ENCODE measurements at regions not wholly inside any gene's neighbourhood (a gene's known extent, or its start where the extent isn't known, plus 50 kb on each side); places are given as distances from the start of the nearest gene placed in this dataset.
"Not testable (repeated sequence)": the region's sequence is repeated elsewhere in the genome, so short reads cannot be mapped to it uniquely, and the experiment has no call there.

DNA sequence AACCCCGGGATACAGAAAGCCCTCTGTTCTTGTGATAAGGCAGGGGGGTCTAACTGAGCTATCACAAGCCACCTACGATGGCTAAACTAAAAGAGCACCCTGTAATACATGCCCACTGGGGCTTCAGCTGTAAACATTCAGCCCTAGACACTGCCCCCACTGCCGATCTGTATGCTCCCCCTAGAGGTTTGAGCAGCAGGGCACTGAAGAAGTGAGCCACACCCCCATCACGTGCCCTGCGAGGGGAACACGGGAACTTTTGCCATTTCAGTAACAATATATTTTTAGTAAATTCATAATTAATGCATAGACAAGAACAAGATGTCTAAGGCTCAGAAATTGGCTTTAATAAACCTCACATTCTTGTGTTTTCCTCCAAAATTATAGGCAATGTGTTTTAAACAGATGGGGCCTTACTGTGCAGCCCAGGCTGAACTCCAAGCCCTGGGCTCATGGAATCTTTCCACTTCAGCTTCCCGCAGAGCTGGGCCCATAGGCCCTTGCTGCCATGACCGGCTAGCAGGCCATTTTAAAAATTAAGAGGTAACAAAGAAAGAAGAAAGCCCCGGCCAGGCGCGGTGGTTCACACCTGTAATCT lies 235.3 kb upstream of the SFRP2 start:
- no peaks in the 10 kb centered on the region for H3K27me3 ChIP-seq (ENCODE audit: low read length)
- H3F3A ChIP-seq (ENCODE audit: insufficient read depth), result no peaks in the 10 kb centered on the region
- H3K4me2 ChIP-seq (ENCODE audit: low read depth, low read length, poor library complexity, severe bottlenecking), result no peak overlapping the region
- H3K27ac ChIP-seq (ENCODE audit: low read depth, low read length), result no peak overlapping the region
- H3K79me2 ChIP-seq (ENCODE audit: insufficient read depth, low read length), result no peaks in the 10 kb centered on the region
- H3K9me3 ChIP-seq (ENCODE audit: insufficient read depth, low read length), result no peaks in the 10 kb centered on the region
- no peak overlapping the region for H3K4me3 ChIP-seq (ENCODE audit: insufficient read depth, low read length, poor library complexity, severe bottlenecking)
- no peak overlapping the region for H2AFZ ChIP-seq (ENCODE audit: low read depth, low read length, severe bottlenecking)
- no peak overlapping the region for H3K9ac ChIP-seq (ENCODE audit: low read length)
- TF ChIP-seq EZH2phosphoT487 (conservative IDR thresholded peaks at IDR 0.05; ENCODE audit: low read length), result no peak
- TF ChIP-seq, protein P1, sequence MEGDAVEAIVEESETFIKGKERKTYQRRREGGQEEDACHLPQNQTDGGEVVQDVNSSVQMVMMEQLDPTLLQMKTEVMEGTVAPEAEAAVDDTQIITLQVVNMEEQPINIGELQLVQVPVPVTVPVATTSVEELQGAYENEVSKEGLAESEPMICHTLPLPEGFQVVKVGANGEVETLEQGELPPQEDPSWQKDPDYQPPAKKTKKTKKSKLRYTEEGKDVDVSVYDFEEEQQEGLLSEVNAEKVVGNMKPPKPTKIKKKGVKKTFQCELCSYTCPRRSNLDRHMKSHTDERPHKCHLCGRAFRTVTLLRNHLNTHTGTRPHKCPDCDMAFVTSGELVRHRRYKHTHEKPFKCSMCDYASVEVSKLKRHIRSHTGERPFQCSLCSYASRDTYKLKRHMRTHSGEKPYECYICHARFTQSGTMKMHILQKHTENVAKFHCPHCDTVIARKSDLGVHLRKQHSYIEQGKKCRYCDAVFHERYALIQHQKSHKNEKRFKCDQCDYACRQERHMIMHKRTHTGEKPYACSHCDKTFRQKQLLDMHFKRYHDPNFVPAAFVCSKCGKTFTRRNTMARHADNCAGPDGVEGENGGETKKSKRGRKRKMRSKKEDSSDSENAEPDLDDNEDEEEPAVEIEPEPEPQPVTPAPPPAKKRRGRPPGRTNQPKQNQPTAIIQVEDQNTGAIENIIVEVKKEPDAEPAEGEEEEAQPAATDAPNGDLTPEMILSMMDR (IDR thresholded peaks at IDR 0.05; ENCODE audit: insufficient read depth, low read length, poor library complexity, severe bottlenecking), result no peak
- no peaks in the 10 kb centered on the region for H3K9me2 ChIP-seq (replicated peaks; ENCODE audit: insufficient read depth, low read length)
- H4K20me1 ChIP-seq (ENCODE audit: low read depth, low read length), result no peaks in the 10 kb centered on the region
- no peaks in the 10 kb centered on the region for H3K36me3 ChIP-seq (ENCODE audit: low read length)

DNA sequence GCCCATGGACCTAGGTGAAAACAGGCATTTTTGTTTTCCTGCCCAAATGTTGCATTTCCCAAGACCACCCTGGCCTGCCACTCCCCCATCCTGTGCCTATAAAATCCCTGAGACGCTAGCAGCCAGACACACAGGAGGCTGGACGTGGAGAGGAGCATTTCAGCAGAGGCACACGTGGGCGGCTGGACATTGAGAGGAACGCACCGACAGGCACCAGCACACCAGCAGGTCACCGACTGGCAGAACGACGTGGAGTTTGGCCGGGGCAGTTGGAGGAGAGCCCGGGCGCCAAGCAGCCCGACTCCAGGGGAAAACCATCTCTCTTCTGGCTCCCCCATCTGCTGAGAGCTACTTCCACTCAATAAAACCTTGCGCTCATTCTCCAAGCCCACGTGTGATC lies 234.8 kb upstream of the SFRP2 start:
- not testable (repeated sequence) for H3K9ac ChIP-seq (ENCODE audit: low read length); H2AFZ ChIP-seq (ENCODE audit: low read depth, low read length, severe bottlenecking); H3K27ac ChIP-seq (ENCODE audit: low read depth, low read length); H3K27me3 ChIP-seq (ENCODE audit: low read length); H3K4me3 ChIP-seq (ENCODE audit: insufficient read depth, low read length, poor library complexity, severe bottlenecking); H3K79me2 ChIP-seq (ENCODE audit: insufficient read depth, low read length); H4K20me1 ChIP-seq (ENCODE audit: low read depth, low read length); H3K4me2 ChIP-seq (ENCODE audit: low read depth, low read length, poor library complexity, severe bottlenecking); H3K9me3 ChIP-seq (ENCODE audit: insufficient read depth, low read length); H3K9me2 ChIP-seq (replicated peaks; ENCODE audit: insufficient read depth, low read length); H3F3A ChIP-seq (ENCODE audit: insufficient read depth); H3K36me3 ChIP-seq (ENCODE audit: low read length)

DNA sequence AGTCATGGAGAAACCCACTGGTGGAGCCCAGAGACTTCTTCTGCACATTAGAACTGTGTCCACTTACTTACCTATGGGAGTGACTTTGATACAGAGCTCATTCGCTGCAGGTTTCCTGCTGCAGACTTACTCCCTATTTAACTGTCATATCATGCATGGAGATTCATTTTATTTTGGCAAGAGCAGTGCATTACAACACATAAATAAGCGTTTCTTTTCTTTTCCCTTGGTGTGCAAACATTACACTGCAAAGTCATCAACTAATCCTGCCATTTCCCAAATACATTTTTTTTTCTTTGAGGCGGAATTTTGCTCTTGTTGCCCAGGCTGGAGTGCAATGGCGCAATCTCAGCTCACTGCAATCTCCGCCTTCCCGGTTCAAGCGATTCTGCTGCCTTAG lies 230.9 kb upstream of the SFRP2 start:
- H3K79me2 ChIP-seq (ENCODE audit: insufficient read depth, low read length), result no peaks in the 10 kb centered on the region
- H3K27ac ChIP-seq (ENCODE audit: low read depth, low read length), result no peak overlapping the region
- TF ChIP-seq, protein P1 (IDR thresholded peaks at IDR 0.05; ENCODE audit: insufficient read depth, low read length, poor library complexity, severe bottlenecking), result no peak
- TF ChIP-seq EZH2phosphoT487 (conservative IDR thresholded peaks at IDR 0.05; ENCODE audit: low read length), result no peak
- H3K36me3 ChIP-seq (ENCODE audit: low read length), result no peaks in the 10 kb centered on the region
- no peak overlapping the region for H3K4me2 ChIP-seq (ENCODE audit: low read depth, low read length, poor library complexity, severe bottlenecking)
- H3K9me3 ChIP-seq (ENCODE audit: insufficient read depth, low read length), result no peaks in the 10 kb centered on the region
- H3F3A ChIP-seq (ENCODE audit: insufficient read depth), result no peaks in the 10 kb centered on the region
- H2AFZ ChIP-seq (ENCODE audit: low read depth, low read length, severe bottlenecking), result no peak overlapping the region
- H3K27me3 ChIP-seq (ENCODE audit: low read length), result no peaks in the 10 kb centered on the region
- H4K20me1 ChIP-seq (ENCODE audit: low read depth, low read length), result no peaks in the 10 kb centered on the region
- no peak overlapping the region for H3K9ac ChIP-seq (ENCODE audit: low read length)
- no peaks in the 10 kb centered on the region for H3K9me2 ChIP-seq (replicated peaks; ENCODE audit: insufficient read depth, low read length)
- H3K4me3 ChIP-seq (ENCODE audit: insufficient read depth, low read length, poor library complexity, severe bottlenecking), result no peak overlapping the region

DNA sequence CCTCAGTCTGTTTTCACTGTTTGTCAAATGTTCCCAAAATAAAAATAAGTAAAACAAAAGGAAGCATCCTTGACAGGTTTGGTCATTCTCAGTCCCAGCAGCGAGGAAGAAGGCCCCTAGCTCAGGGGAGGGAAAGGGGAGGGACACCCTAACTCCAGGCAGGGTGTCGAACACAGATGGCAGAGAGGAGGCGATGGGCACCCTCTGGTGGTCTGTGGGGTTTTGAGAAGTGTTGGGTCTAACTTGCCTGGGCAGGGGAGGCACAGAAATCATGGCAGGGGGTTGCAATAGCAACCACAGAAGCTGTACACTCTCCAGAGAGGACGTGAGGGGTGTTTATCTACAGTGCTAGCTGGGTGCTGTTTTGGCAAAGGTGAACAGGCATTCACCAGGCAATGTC lies 229.8 kb upstream of the SFRP2 start:
- H3K4me2 ChIP-seq (ENCODE audit: low read depth, low read length, poor library complexity, severe bottlenecking), result no peak overlapping the region
- no peaks in the 10 kb centered on the region for H3K79me2 ChIP-seq (ENCODE audit: insufficient read depth, low read length)
- H4K20me1 ChIP-seq (ENCODE audit: low read depth, low read length), result no peaks in the 10 kb centered on the region
- H3K27me3 ChIP-seq (ENCODE audit: low read length), result no peaks in the 10 kb centered on the region
- H3K9ac ChIP-seq (ENCODE audit: low read length), result no peak overlapping the region
- no peaks in the 10 kb centered on the region for H3F3A ChIP-seq (ENCODE audit: insufficient read depth)
- no peaks in the 10 kb centered on the region for H3K9me2 ChIP-seq (replicated peaks; ENCODE audit: insufficient read depth, low read length)
- H3K27ac ChIP-seq (ENCODE audit: low read depth, low read length), result no peak overlapping the region
- no peaks in the 10 kb centered on the region for H3K9me3 ChIP-seq (ENCODE audit: insufficient read depth, low read length)
- no peak overlapping the region for H2AFZ ChIP-seq (ENCODE audit: low read depth, low read length, severe bottlenecking)
- H3K4me3 ChIP-seq (ENCODE audit: insufficient read depth, low read length, poor library complexity, severe bottlenecking), result no peak overlapping the region
- TF ChIP-seq, protein P1 (IDR thresholded peaks at IDR 0.05; ENCODE audit: insufficient read depth, low read length, poor library complexity, severe bottlenecking), result no peak
- no peak for TF ChIP-seq EZH2phosphoT487 (conservative IDR thresholded peaks at IDR 0.05; ENCODE audit: low read length)
- H3K36me3 ChIP-seq (ENCODE audit: low read length), result no peaks in the 10 kb centered on the region
